ENCODE measurements at regions not wholly inside any gene's neighbourhood (a gene's known extent, or its start where the extent isn't known, plus 50 kb on each side); places are given as distances from the start of the nearest gene placed in this dataset.

- TF ChIP-seq CTCF (IDR thresholded peaks at IDR 0.05), result no peak
These were observed 221.2 kb downstream of the TMEM167A start for GRCh38 chr5:82855893-82856550.

- TF ChIP-seq CTCF (IDR thresholded peaks at IDR 0.05), result no peak
These were observed 222.2 kb downstream of the TMEM167A start for GRCh38 chr5:82854956-82855355.

- TF ChIP-seq CTCF (IDR thresholded peaks at IDR 0.05), result no peak
These were observed 225.7 kb downstream of the TMEM167A start for GRCh38 chr5:82851471-82851870.

- no peak for TF ChIP-seq CTCF (IDR thresholded peaks at IDR 0.05)
These were observed 226.8 kb downstream of the TMEM167A start for GRCh38 chr5:82850393-82850792.

- no peak for TF ChIP-seq CTCF (IDR thresholded peaks at IDR 0.05)
These were observed 227.3 kb downstream of the TMEM167A start for GRCh38 chr5:82849885-82850284.

- TF ChIP-seq CTCF (IDR thresholded peaks at IDR 0.05), result no peak
These were observed 229.6 kb downstream of the TMEM167A start for GRCh38 chr5:82847562-82847961.

GRCh38 chr5:82839881-82840280 is 237.3 kb downstream of the TMEM167A start:
- TF ChIP-seq CTCF (IDR thresholded peaks at IDR 0.05), result no peak

- no peak for TF ChIP-seq CTCF (IDR thresholded peaks at IDR 0.05)
These were observed 241.7 kb downstream of the TMEM167A start for GRCh38 chr5:82835488-82835887.
